ENCODE measurements at regions not wholly inside any gene's neighbourhood (a gene's known extent, or its start where the extent isn't known, plus 50 kb on each side); places are given as distances from the start of the nearest gene placed in this dataset.

DNA sequence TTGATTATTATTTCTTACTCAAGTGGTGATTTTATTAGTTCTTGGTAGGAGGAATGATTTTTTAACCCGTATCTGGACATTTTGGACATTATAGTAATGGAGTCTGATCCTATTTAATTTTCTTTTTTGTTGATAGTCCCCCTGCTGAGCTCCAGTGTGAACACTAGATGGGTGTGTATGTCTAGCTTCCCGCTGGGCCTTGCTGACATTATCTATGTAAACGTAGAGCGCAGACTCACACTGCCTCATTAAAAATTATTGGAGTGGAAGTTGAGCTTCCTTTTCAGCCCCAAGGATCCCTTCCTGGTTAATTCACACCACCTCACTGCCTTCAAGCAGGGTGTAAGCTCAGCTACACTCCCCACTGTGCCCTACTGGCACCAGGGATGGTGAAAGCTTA lies 467.6 kb upstream of the PKN2 start:
- TF ChIP-seq CTCF (IDR thresholded peaks at IDR 0.05) (no peak), POLR2A (IDR thresholded peaks at IDR 0.05) (no peak)

Measured in testis (tissue), 2 donors.